Inflammatory macrophage treated with lipopolysaccharide for 4 hours (primary cell): ENCODE measurements at regions not wholly inside any gene's neighbourhood (a gene's known extent, or its start where the extent isn't known, plus 50 kb on each side); places are given as distances from the start of the nearest gene placed in this dataset.

Experiments
- DNase-seq: peaks from one replicate; pipeline ENCODE4 v3.0.0-alpha.2; 2020

- no peak for DNase-seq
Measured at GRCh38 chr6:67633058-67633457, 1002.0 kb upstream of the ADGRB3 start.

- DNase-seq: no peak
Measured at GRCh38 chr6:67630146-67630545, 1004.9 kb upstream of the ADGRB3 start.

- no peak for DNase-seq
Measured at GRCh38 chr6:67629258-67629657, 1005.8 kb upstream of the ADGRB3 start.

DNA sequence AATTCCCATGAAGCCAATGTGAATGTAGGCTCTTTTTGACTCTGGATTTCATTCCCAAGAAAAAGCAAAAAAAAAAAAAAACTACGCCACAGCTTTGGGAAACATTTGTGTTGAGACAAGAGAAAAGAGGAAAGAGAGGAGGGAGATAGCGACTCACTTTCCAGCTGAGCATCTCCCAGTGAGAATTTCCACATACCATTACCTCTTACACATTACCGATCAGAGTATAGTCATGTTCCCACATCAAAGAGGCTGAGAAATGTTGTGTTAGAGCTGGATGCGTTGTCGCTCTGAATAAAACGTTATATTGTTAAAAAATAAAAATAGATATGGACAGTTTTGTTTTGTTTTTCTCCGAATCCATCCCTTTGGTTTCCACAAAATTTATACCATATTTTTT, 1019.3 kb upstream of the ADGRB3 start:
- no peak for DNase-seq

DNA sequence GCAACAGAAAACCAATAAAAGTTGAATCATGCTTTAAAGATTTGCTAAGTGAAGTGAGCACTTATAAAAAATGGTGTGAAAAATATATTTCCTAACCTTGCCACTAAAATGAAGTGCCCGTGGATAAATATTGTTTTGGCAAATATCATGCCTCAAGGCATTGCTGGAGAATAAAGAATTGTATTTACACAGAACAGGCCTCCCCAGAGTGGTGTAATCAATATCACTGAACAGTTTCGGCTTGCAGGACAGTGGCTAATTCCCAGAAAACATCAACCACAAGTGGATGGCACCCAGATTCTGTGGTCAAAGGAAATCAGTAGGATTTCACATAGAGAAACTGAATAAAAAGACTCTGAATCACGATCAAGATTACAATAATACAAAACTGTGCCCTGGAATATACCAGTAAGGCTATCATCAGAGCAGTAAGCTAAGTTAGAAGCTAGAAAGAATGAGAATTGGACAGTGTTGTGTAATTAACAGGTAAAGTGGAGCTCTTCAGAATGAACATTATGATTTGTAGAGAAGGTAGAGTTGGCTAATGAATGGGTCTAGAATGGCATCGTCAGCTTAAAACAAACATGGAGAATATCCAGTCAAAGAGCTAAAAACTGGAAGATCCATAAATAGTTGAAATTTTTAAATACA, 1026.9 kb upstream of the ADGRB3 start:
- no peak for DNase-seq

GRCh38 chr6:67606906-67607828, 1027.9 kb upstream of the ADGRB3 start:
- no peak for DNase-seq

- no peak for DNase-seq
Measured at GRCh38 chr6:67594366-67594765, 1040.7 kb upstream of the ADGRB3 start.

DNA sequence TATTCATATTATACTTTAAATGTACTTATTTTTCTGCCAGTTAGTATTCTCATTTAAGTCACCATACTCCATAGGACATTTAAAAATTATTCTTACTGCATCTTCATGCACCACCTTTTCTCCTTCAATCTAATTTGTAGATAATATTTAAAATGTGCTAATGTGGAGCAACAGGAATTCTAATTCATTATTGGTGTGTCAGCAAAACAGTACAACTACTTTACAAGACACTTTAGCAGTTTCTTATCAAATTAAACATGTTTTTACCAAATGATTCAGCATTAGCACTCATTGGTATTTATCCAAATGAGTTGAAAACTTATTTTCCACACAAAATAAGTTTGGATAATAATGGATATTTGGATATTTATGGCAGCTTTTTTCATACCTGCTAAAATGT, 1041.8 kb upstream of the ADGRB3 start:
- no peak for DNase-seq

GRCh38 chr6:67591910-67592309, 1043.2 kb upstream of the ADGRB3 start:
- DNase-seq: no peak

DNA sequence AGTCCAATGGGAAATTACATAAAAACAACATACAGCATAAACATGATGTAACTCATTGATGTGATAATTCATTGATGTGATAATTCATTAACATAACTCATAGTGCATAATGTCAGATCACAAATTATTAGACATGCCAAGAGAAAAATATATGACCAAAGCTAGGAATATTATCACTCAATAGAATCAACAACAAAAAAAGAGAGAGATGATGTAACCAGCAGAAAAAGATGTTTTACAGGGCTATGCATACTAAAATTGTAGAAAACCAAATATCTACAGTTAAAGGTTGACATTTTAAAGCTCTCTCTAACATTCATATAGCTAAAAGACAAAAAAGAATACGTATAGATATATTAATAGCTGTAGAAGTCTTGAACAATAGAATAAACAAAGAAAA, 1067.2 kb upstream of the ADGRB3 start:
- no peak for DNase-seq

- DNase-seq: no peak
Measured at GRCh38 chr6:67563671-67564070, 1071.4 kb upstream of the ADGRB3 start.

DNA sequence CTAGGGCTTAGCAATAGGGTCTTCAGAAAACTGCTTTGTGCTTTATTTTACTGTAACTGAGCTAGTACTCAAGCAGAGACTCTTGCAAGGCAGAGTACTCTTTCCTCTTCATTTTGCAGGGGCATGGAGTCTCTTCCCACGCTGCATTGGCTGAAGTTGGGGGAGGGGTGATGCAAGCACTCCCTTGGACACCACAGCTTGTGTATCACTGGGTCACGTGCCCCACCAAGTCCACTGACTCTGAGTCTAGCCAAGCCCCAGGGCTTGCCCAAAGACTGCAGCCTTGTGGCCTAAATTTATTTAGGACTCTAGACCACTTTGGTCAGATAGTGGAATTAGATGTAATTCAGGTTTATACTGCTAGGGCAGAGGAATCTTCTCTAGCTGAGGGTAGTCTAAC, 1075.0 kb upstream of the ADGRB3 start:
- DNase-seq: no peak

GRCh38 chr6:67558985-67559384, 1076.1 kb upstream of the ADGRB3 start:
- no peak for DNase-seq

- no peak for DNase-seq
Measured at GRCh38 chr6:67544851-67545452, 1090.1 kb upstream of the ADGRB3 start.

- no peak for DNase-seq
Measured at GRCh38 chr6:67541586-67541985, 1093.5 kb upstream of the ADGRB3 start.

- no peak for DNase-seq
Measured at GRCh38 chr6:67538032-67538431, 1097.0 kb upstream of the ADGRB3 start.

GRCh38 chr6:67535946-67536345, 1099.1 kb upstream of the ADGRB3 start:
- no peak for DNase-seq

GRCh38 chr6:67506352-67506751, 1128.7 kb upstream of the ADGRB3 start:
- no peak for DNase-seq

DNA sequence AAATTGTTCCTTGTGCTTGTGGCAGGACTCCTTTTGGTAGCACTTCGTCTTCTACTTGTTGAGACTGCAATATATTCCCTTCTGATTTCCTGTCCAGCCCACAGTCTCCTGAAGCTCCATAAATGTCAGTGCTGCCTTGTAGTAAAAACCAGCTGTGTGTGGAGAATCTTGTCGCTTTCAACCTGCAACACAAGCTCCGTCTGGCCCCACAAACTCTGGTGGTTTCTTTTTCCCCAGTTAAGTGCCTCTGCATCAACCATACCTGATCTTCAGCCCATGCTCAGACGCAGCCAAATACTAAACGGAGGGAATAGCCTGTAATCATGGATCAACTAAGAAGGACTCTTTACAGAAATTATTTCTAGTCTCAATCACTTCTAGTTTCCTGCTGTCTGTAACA, 1133.3 kb upstream of the ADGRB3 start:
- no peak for DNase-seq

DNA sequence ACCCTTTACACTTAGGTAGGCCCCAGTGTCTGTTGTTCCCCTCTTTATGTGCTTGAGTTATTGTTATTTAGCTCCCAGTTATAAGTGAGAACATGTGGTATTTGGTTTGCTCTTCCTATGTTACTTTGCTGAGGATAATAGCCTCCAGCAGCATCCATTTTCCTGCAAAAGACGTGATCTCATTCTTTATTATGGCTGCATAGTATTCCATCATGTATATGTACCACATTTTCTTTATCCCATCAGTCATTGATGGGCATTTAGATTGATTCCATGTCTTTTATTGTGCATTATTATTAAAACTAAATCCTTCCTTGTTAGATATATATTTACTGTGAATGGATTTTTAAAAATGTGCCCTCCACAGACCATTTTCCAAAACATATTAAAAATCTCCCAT, 1137.3 kb upstream of the ADGRB3 start:
- DNase-seq: no peak

- no peak for DNase-seq
Measured at GRCh38 chr6:67496191-67496590, 1138.9 kb upstream of the ADGRB3 start.

DNA sequence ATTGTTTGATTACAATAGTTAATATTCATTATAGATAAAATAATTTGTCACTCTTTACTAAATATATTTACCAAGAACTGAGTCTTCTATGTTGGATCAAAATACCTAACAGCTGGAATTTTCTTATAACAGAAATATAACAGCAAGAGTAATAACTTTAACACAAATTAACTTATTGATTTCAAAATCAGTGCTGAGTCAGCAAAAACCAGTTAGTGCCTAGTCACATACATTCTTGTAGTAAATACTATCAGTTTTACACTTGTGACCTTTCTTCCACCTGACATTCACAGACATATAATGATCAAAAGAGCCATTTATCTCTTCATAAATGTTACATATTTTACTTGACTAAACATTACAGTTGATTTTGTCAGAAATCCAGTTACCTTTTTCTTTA, 1141.4 kb upstream of the ADGRB3 start:
- no peak for DNase-seq

- DNase-seq: no peak
Measured at GRCh38 chr6:67475700-67476099, 1159.4 kb upstream of the ADGRB3 start.

- no peak for DNase-seq
Measured at GRCh38 chr6:67467341-67467740, 1167.7 kb upstream of the ADGRB3 start.
